Smooth muscle cell (in vitro differentiated cells): ENCODE measurements at regions not wholly inside any gene's neighbourhood (a gene's known extent, or its start where the extent isn't known, plus 50 kb on each side); places are given as distances from the start of the nearest gene placed in this dataset.

Experiments used
- DNase-seq: peaks from one replicate; lab custom pipeline; 2025; ENCODE audit not compliant: unreplicated experiment; lab: John Stamatoyannopoulos, UW
- H2AFZ ChIP-seq: fragments of 200-600 bp; sonication (generic); 2 replicates; pipeline ENCODE4 v1.6.0; 2016; ENCODE audit warnings: antibody characterized with exemption, low read depth, mild to moderate bottlenecking
- H3F3A ChIP-seq: fragments of 200-600 bp; sonication (generic); 2 replicates; pipeline ENCODE4 v1.6.0; 2017; ENCODE audit warnings: antibody characterized with exemption, low read depth
- H3K27ac ChIP-seq: fragments of 200-600 bp; sonication (generic); 2 replicates; pipeline ENCODE4 v1.5.1; 2016; ENCODE audit warnings: low read depth, mild to moderate bottlenecking
- H3K27me3 ChIP-seq: fragments of 200-600 bp; sonication (generic); 2 replicates; pipeline ENCODE4 v1.6.1; 2016; ENCODE audit warnings: low read depth, mild to moderate bottlenecking
- H3K36me3 ChIP-seq: fragments of 200-600 bp; sonication (generic); 2 replicates; pipeline ENCODE4 v1.5.1; 2016; ENCODE audit warnings: low read depth
- H3K4me1 ChIP-seq: fragments of 200-600 bp; sonication (generic); 2 replicates; pipeline ENCODE4 v1.5.1; 2016; ENCODE audit warnings: low read depth
- H3K4me2 ChIP-seq: fragments of 200-600 bp; sonication (generic); 2 replicates; pipeline ENCODE4 v1.6.0; 2016; ENCODE audit warnings: mild to moderate bottlenecking
- H3K4me3 ChIP-seq: fragments of 200-600 bp; sonication (generic); 2 replicates; pipeline ENCODE4 v1.5.1; 2016; ENCODE audit warnings: mild to moderate bottlenecking
- H3K79me2 ChIP-seq: fragments of 200-600 bp; sonication (generic); 2 replicates; pipeline ENCODE4 v1.6.0; 2016; ENCODE audit warnings: low read depth, mild to moderate bottlenecking
- H3K9ac ChIP-seq: fragments of 200-600 bp; sonication (generic); 2 replicates; pipeline ENCODE4 v1.6.0; 2016; ENCODE audit warnings: low read depth
- H3K9me3 ChIP-seq: fragments of 200-600 bp; sonication (generic); replicated peaks from 2 replicates; pipeline ENCODE4 v1.5.1; 2016; ENCODE audit warnings: low read depth
- H4K20me1 ChIP-seq: fragments of 200-600 bp; sonication (generic); 2 replicates; pipeline ENCODE4 v1.6.0; 2016; ENCODE audit warnings: low read depth
- WGBS: methylation state at CpG from one replicate; pipeline ENCODE4 v1.1.7; 2016; ENCODE audit warnings: low lambda C conversion rate; 5-methylcytosine and 5-hydroxymethylcytosine counted together
- TF ChIP-seq, protein P1 (sequence below): fragments of 200-600 bp; sonication (generic); IDR thresholded peaks from 2 replicates; pipeline ENCODE4 v1.5.1; 2017; ENCODE audit warnings: borderline replicate concordance, mild to moderate bottlenecking, antibody characterized with exemption; ENCODE audit not compliant: insufficient read depth, poor library complexity, severe bottlenecking

DNA sequence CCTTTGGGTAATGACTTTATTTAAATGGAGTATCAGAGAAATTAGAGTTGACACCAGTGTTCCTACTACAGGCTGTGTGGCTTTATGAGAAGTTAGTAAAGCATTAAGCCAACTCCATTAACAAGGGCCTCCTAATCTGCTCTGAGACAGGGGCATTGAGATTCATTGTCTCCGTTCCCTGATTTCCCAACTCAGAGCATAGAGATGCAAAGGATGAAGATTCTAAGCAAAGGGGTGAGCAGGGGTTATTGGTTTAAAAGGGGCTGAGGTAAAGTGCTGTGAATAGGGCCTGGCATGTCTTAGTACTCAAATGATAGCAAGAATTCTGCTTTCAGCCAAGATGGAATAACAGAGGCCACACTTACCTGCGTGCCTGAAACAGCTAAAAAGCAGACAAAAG is 428.4 kb downstream of the PTPRU start:
- H3K27me3 ChIP-seq = peaks cover 17% of the 10 kb centered on the region
- H3K4me1 ChIP-seq = peaks cover 8% of the 10 kb centered on the region
- 80% methylated on average over 2 of the region's 2 CpGs for WGBS
- H3K36me3 ChIP-seq = no peaks in the 10 kb centered on the region
- H4K20me1 ChIP-seq = no peaks in the 10 kb centered on the region
- no peak overlapping the region for H3K9ac ChIP-seq
- H3K79me2 ChIP-seq = no peaks in the 10 kb centered on the region
- H3K27ac ChIP-seq = no peak overlapping the region
- no peak overlapping the region for H3K4me2 ChIP-seq
- TF ChIP-seq, protein P1, sequence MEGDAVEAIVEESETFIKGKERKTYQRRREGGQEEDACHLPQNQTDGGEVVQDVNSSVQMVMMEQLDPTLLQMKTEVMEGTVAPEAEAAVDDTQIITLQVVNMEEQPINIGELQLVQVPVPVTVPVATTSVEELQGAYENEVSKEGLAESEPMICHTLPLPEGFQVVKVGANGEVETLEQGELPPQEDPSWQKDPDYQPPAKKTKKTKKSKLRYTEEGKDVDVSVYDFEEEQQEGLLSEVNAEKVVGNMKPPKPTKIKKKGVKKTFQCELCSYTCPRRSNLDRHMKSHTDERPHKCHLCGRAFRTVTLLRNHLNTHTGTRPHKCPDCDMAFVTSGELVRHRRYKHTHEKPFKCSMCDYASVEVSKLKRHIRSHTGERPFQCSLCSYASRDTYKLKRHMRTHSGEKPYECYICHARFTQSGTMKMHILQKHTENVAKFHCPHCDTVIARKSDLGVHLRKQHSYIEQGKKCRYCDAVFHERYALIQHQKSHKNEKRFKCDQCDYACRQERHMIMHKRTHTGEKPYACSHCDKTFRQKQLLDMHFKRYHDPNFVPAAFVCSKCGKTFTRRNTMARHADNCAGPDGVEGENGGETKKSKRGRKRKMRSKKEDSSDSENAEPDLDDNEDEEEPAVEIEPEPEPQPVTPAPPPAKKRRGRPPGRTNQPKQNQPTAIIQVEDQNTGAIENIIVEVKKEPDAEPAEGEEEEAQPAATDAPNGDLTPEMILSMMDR = no peak
- no peak for DNase-seq
- H2AFZ ChIP-seq = no peak overlapping the region
- H3K9me3 ChIP-seq = peaks cover 3% of the 10 kb centered on the region
- no peaks in the 10 kb centered on the region for H3F3A ChIP-seq
- H3K4me3 ChIP-seq = no peak overlapping the region

DNA sequence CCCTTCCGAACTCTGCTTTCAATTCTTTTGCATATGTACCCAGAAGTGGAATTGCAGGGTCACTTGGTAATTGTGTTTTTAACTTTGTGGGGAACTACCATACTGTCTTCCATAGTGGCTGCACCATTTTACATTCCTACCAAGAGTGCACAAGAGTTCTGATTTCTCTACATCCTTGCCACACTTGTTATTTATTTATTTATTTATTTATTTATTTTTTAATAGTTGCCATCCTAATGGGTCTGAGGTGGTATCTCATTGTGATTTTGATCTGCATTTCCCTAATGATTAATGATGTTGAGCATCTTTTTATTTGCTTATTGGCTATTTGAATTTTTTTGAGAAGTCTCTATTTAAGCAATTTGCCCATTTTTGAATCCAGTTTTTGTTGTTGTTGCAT is 422.4 kb downstream of the PTPRU start:
- Histone ChIP-seq H4K20me1 (no peaks in the 10 kb centered on the region), H3F3A (no peaks in the 10 kb centered on the region), H3K27ac (no peak overlapping the region), H2AFZ (no peak overlapping the region), H3K4me3 (no peak overlapping the region), H3K36me3 (no peaks in the 10 kb centered on the region), H3K27me3 (no peaks in the 10 kb centered on the region), H3K4me1 (no peaks in the 10 kb centered on the region), H3K9me3 (peaks cover 3% of the 10 kb centered on the region), H3K4me2 (no peak overlapping the region), H3K79me2 (no peaks in the 10 kb centered on the region), H3K9ac (no peak overlapping the region)
- DNase-seq = no peak
- 77% methylated on average over 1 of the region's 1 CpG for WGBS
- TF ChIP-seq, protein P1 = no peak

DNA sequence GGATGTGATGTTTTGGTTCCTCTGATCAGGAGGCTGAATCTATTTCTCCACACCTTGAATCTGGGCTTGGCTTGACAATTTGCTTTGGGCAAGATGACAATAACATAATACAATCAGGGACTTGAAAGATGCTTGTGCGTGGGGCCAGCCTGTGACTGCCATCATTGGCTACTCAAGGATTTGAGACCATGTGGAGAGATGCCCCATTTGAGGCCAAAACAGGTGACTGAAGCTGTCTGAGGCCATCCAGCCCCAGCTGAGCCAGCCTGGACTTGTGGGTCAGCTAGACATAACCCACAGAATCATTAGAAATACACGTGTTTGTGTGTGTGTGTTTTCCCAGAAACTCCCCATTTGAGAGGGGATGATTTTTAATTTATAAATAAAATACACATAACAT is 421.5 kb downstream of the PTPRU start:
- DNase-seq = no peak
- Histone ChIP-seq H3K9ac (no peak overlapping the region), H3K27ac (no peak overlapping the region), H3K4me3 (no peak overlapping the region), H3K27me3 (no peaks in the 10 kb centered on the region), H3K36me3 (no peaks in the 10 kb centered on the region), H3K9me3 (peaks cover 3% of the 10 kb centered on the region), H3K79me2 (no peaks in the 10 kb centered on the region), H4K20me1 (no peaks in the 10 kb centered on the region), H3K4me1 (no peaks in the 10 kb centered on the region), H3F3A (no peaks in the 10 kb centered on the region), H2AFZ (no peak overlapping the region), H3K4me2 (no peak overlapping the region)
- TF ChIP-seq, protein P1 = no peak
- 75% methylated on average over 2 of the region's 2 CpGs for WGBS

DNA sequence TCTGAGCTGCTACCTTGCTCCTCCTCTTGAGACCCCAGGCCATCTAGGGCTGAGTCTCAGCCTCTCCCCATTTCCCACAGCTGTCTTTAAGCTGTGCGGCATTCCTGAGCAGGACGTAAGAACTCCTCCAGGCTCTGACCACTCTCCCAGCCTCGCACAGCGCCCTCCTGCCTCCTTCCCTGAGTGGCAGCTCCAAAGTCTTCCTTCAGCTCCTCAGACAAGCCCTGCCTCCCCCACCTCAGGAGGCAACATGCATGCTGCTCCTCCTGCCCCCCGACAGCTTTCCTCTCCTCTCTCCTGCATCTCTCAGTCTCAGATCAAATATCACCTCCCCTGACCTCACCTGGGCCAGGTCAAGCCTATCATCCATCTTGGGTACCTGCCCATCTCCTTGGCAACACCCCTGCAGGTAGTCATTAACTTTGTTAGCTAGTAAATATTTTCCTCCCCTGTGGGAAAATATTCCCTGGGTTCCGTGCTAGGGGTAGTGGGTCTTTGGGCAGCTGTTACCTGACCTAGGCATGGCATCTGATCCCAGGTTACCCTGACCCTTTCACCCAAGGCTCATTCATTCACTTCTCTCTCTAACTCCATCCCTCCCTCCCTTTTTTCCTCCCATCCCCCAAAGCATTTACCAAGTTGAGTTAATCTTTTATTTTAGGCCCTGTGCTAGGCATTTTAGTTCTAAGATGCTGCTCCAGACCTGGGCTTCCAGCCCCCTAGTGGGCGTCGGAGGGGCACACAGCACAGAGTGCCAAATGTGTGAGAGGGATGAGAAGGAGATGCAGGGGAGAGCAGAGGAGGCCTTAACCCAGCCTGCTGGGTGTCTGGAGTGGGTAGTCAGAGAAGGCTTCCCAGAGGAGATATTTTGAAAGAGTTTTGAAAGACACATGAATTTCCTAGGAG is 419.9 kb downstream of the PTPRU start:
- no peak for DNase-seq
- no peaks in the 10 kb centered on the region for H3K27me3 ChIP-seq
- no peaks in the 10 kb centered on the region for H3F3A ChIP-seq
- H2AFZ ChIP-seq = no peak overlapping the region
- no peak overlapping the region for H3K4me2 ChIP-seq
- no peak overlapping the region for H3K27ac ChIP-seq
- no peak overlapping the region for H3K9ac ChIP-seq
- TF ChIP-seq, protein P1 = peak; percentile 38
- H3K4me3 ChIP-seq = no peak overlapping the region
- no peaks in the 10 kb centered on the region for H4K20me1 ChIP-seq
- WGBS = 56% methylated on average over 8 of the region's 8 CpGs
- no peaks in the 10 kb centered on the region for H3K9me3 ChIP-seq
- no peaks in the 10 kb centered on the region for H3K4me1 ChIP-seq
- H3K79me2 ChIP-seq = no peaks in the 10 kb centered on the region
- no peaks in the 10 kb centered on the region for H3K36me3 ChIP-seq
